ELR (cell line): ENCODE measurements at regions not wholly inside any gene's neighbourhood (a gene's known extent, or its start where the extent isn't known, plus 50 kb on each side); places are given as distances from the start of the nearest gene placed in this dataset.
"Not testable (repeated sequence)": the region's sequence is repeated elsewhere in the genome, so short reads cannot be mapped to it uniquely, and the experiment has no call there.

Experiments
- DNase-seq: peaks from one replicate; pipeline ENCODE4 v3.0.0-alpha.2; 2015; ENCODE audit warnings: low read depth

GRCh38 chr16:72657164-72657563 lies 390.8 kb downstream of the ZFHX3 start:
- no peak for DNase-seq

- no peak for DNase-seq
Observed at GRCh38 chr16:72654535-72654934, 393.4 kb downstream of the ZFHX3 start.

- DNase-seq, result no peak
Observed at GRCh38 chr16:72649254-72649944, 398.5 kb downstream of the ZFHX3 start.

- DNase-seq, result no peak
Observed at GRCh38 chr16:72646615-72647014, 401.3 kb downstream of the ZFHX3 start.

- DNase-seq, result peak; percentile 23
Observed at GRCh38 chr16:72645538-72645937, 402.4 kb downstream of the ZFHX3 start.

- no peak for DNase-seq
Observed at GRCh38 chr16:72644911-72645310, 403.0 kb downstream of the ZFHX3 start.

GRCh38 chr16:72639494-72639893 lies 408.4 kb downstream of the ZFHX3 start:
- DNase-seq, result no peak

GRCh38 chr16:72637306-72637705 lies 410.6 kb downstream of the ZFHX3 start:
- DNase-seq, result peak; percentile 86

- DNase-seq, result no peak
Observed at GRCh38 chr16:72635694-72636093, 412.2 kb downstream of the ZFHX3 start.

- DNase-seq, result peak; percentile 10
Observed at GRCh38 chr16:72635104-72635503, 412.8 kb downstream of the ZFHX3 start.

- not testable (repeated sequence) for DNase-seq
Observed at GRCh38 chr16:72627182-72627896, 420.6 kb downstream of the ZFHX3 start.

GRCh38 chr16:72626623-72627022 lies 421.3 kb downstream of the ZFHX3 start:
- no peak for DNase-seq

- no peak for DNase-seq
Observed at GRCh38 chr16:72621651-72622050, 426.3 kb downstream of the ZFHX3 start.

GRCh38 chr16:72620853-72621252 lies 427.1 kb downstream of the ZFHX3 start:
- DNase-seq, result no peak

GRCh38 chr16:72620348-72620747 lies 427.6 kb downstream of the ZFHX3 start:
- no peak for DNase-seq

GRCh38 chr16:72615856-72616255 lies 432.1 kb downstream of the ZFHX3 start:
- DNase-seq, result no peak

- no peak for DNase-seq
Observed at GRCh38 chr16:72612718-72613117, 435.2 kb downstream of the ZFHX3 start.

GRCh38 chr16:72612256-72612655 lies 435.7 kb downstream of the ZFHX3 start:
- DNase-seq, result no peak

- no peak for DNase-seq
Observed at GRCh38 chr16:72609933-72610332, 438.0 kb upstream of the PMFBP1 start.

GRCh38 chr16:72609066-72609465 lies 437.1 kb upstream of the PMFBP1 start:
- DNase-seq, result no peak

GRCh38 chr16:72604375-72604774 lies 432.4 kb upstream of the PMFBP1 start:
- DNase-seq, result no peak

GRCh38 chr16:72602499-72602898 lies 430.5 kb upstream of the PMFBP1 start:
- no peak for DNase-seq

- DNase-seq, result no peak
Observed at GRCh38 chr16:72598696-72599095, 426.7 kb upstream of the PMFBP1 start.

GRCh38 chr16:72597938-72598337 lies 426.0 kb upstream of the PMFBP1 start:
- no peak for DNase-seq
